ENCODE measurements at regions not wholly inside any gene's neighbourhood (a gene's known extent, or its start where the extent isn't known, plus 50 kb on each side); places are given as distances from the start of the nearest gene placed in this dataset.
"Not testable (repeated sequence)": the region's sequence is repeated elsewhere in the genome, so short reads cannot be mapped to it uniquely, and the experiment has no call there.

DNA sequence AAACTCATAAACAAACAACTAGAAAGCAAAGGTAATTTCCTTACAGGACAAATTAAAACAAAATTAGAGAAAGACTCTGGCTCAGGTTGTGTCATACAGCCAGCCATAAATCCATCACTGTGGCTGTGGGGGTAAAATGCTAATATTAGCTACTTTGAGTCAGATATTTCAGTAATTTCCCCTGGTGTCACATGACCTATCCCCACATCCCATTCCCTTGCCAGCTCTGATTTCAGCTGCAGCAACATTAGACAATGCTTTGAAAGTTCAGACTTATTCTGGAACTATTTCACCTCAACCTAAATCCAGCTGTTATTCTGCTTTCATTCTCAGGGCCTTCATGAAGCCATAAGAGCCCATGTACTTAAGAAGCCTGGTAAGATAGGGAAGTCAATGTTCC is 55.3 kb downstream of the RPL10L start:
- no peak for DNase-seq (ENCODE audit: low read depth)

GRCh38 chr14:46582826-46583225 is 68.8 kb downstream of the RPL10L start:
- DNase-seq (ENCODE audit: low read depth), result no peak

DNA sequence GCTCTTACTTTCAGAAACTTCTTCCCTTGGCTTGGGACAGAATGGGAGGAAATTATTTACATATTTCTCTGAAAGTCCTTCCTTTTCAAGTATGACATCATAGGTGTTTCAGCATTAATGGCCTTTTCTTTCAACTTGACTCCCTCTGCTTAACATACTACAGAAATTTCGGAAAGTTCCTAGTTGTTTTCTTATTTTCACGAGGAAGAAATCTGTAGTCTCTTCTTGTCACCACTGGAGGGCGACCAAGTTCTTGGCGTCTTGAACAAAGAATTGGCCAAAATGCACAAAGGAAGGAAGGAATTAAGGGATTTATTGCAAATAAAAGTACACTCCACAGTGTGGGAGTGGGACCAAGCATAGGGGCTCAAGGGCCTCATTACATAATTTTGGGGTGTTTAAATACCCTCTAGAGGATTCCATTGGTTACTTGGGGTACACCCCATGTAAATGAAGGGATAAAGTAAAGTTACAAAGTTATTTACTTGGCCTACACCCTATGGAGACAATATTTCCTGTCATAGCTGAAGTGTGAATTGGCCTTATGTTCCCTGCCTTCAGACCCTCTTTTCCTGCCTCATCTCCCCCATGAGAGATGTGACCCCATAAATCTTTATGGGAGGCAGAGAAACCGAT is 70.4 kb downstream of the RPL10L start:
- peak; percentile 17 for DNase-seq (ENCODE audit: low read depth)

GRCh38 chr14:46574978-46575375 is 76.6 kb downstream of the RPL10L start:
- no peak for DNase-seq (ENCODE audit: low read depth)

DNA sequence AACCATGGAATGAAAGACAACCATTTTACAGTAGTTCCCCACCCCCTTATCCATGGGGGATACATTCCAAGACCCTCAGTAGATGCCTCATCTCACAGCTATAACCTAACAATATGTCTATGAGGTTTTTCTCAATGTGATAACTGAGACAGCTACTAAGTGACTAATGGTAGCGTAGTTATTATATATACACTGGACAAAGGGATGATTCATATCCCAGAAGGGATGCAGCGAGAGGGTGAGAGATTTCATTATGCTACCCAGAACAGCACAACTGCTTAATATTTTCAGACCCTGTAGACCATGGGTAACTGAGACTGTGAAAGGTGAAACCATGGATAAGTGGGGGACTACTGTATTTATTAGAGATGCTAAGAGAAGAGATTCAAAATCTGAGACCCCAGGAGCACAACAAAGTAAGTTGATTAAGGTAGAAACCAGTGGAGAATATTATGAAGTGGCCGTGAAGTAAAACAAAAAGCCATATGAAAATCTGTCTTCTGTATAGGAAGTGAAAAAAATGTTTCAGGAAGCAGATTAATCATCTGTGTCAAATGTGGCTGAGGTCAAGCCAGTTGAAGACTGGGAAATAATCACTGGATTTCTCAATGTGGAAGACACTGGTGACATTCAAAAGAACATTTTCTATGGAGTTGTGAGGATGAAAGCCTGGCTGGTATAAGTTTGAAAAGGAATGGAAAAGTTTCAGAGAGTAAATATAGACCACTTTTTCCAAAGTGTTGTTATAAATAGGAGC is 77.2 kb downstream of the RPL10L start:
- no peak for DNase-seq (ENCODE audit: low read depth)

DNA sequence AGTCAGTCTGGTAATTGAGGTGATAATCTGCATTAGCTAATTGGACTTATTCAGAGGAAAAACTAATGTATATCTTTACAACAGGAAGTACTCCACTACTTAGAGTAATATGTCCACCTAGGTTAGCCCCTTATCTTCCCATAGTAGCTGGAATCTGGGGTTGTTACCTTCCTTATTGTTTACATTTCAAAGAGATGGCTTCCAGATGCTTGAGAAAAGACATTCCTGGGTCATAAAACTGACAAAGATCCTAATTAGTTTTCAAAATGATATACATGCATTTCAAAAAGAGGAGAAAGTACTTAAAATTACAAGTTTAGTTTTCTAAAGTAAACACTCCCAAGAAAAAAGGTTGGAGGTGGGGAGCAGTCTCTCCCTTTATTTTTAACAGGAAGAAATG is 78.1 kb downstream of the RPL10L start:
- no peak for DNase-seq (ENCODE audit: low read depth)

GRCh38 chr14:46571970-46572369 is 79.6 kb downstream of the RPL10L start:
- DNase-seq (ENCODE audit: low read depth), result no peak

DNA sequence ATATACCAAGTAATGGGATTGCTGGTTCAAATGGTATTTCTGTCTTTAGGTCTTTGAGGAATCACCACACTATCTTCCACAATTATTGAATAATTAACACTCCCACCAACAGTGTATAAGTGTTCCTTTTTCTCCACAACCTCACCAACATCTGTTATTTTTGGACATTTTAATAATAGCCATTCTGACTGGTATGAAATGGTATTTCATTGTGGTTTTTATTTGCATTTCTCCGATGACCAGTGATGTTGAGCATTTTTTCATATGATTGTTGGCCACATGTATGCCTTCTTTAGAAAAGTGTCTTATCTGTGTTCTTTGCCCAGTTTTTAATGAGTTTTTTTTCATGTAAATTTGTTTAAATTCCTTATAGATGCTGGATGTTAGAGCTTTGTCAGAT is 83.4 kb downstream of the RPL10L start:
- DNase-seq (ENCODE audit: low read depth), result not testable (repeated sequence)

DNA sequence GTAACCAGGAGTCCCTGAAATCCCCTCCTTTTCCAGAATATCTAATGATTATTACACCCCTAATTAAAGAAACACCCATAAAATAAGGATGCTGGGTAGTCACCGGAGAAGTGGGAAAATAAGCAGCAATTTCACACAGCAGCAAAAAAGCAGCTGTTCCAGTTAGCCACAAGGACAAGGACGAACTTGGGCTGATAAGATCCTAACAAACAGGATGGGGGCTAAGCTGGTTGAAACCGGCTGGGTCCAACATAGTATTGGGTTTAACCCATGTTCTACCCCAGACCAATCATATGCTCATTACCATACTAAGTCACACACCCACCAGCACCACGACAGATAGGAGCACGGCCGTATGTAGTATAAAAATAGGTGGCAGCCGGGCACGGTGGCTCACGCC is 100.7 kb downstream of the RPL10L start:
- no peak for DNase-seq (ENCODE audit: low read depth)

- no peak for DNase-seq (ENCODE audit: low read depth)
Observed at GRCh38 chr14:46540986-46541385, 110.6 kb downstream of the RPL10L start.

GRCh38 chr14:46519121-46519520 is 132.5 kb downstream of the RPL10L start:
- no peak for DNase-seq (ENCODE audit: low read depth)

DNA sequence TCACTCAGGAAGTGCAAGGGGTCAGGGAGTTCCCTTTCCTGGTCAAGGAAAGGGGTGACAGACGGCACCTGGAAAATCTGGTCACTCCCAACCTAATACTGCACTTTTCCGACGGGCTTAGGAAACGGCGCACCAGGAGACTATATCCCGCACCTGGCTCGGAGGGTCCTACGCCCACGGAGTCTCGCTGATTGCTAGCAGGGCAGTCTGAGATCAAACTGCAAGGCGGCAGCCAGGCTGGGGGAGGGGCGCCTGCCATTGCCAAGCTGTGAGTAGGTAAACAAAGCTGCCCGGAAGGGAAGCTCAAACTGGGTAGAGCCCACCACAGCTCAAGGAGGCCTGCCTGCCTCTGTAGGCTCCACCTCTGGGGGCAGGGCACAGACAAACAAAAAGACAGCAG is 142.8 kb downstream of the RPL10L start:
- not testable (repeated sequence) for DNase-seq (ENCODE audit: low read depth)

DNA sequence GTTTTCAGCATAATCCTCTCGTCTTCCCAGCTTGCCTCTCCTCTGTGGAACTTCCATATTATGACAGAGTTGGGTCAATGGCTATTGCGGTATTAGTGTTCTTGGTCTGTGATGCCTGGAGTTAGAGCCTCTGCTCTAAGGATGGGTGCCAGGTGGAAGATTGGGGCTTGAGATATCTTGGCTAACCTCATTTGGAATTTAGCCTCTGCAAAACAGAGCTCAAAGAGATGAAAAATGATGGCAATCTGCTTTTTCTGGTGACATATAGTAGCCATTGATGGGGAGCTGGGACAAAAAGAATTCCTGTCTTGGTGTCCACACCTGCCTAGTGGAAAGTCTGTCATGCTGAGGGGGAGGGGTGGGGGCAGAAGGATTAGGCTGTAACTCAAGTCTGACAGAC is 152.1 kb downstream of the RPL10L start:
- DNase-seq (ENCODE audit: low read depth), result no peak

DNA sequence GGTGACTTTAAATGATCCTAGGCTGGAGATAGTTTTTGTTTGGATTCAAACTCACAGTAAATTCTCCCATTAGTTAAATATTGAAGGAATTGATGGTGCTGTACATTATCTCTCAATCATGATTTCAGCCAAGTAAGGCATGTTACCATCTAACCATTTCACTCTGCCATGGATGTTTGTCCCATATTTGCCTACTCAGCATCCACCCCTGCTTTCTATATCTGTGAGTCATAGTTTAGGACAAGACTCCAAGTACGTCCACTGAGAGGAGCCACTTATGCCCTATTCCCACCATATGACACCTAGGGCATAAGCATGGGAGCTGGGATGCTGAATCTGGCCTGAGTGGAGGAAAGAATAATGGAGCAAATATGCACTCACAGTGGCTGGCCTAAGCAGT is 155.2 kb downstream of the RPL10L start:
- no peak for DNase-seq (ENCODE audit: low read depth)

DNA sequence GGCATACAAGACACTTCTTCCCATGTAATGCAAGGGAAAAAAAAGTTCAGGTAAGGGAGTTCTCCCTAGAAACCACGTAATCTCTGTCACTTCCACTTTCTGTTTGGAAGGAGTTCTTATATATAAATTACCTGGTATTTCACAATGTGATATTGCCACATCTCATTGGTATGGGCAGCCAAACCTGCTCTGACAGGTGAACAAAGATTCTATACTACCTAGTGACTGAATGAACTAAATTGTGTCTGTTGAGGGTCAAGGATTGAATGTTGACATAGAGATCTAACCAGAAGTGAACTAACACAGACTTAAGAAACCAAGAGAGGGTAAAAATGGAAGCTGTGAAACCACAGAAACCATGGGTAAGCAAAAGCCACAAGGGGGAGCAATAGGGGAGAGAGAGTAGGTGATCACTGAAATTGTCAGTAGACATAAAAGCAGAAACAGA is 161.3 kb downstream of the RPL10L start:
- DNase-seq (ENCODE audit: low read depth), result no peak

- no peak for DNase-seq (ENCODE audit: low read depth)
Observed at GRCh38 chr14:46488374-46488773, 163.2 kb downstream of the RPL10L start.

- no peak for DNase-seq (ENCODE audit: low read depth)
Observed at GRCh38 chr14:46487582-46488350, 163.8 kb downstream of the RPL10L start.

DNA sequence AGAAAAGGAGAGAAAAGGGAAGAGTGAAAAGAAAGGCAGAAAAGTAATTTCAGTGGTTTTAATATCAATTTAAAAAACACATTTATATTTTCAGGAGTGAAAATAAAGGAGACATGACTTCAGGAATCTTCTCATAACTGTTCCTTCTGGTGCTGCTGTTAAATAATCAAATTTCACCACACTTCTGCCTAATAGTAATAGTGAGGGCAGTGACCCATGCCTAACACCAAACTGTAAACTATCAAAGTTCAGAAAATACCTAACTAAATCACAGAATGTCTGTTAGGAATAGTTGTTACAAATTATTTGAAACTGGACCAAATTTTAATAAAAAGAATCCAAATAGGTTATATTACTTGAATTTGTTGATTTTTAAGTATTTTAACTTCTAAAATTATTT is 169.4 kb downstream of the RPL10L start:
- DNase-seq (ENCODE audit: low read depth), result no peak

- DNase-seq (ENCODE audit: low read depth), result no peak
Observed at GRCh38 chr14:46480817-46481216, 170.8 kb downstream of the RPL10L start.

DNA sequence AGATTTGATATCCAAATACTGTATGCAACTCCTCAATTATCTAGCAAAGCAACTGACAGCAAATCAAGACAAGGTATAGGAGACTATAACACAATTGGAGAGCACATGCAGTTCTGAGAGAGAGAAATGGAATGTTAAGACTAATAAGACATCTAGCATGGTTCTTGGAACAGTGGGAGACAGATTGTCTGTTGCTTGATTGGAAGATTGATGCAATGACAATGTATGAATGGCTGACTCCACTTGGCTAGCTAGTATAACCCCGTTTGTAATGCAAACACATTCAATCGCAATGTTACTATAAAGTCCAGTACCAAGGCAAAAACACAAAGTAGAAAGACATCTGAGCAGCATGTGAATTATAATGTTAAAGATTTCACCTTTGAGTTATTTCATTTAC is 179.3 kb downstream of the RPL10L start:
- DNase-seq (ENCODE audit: low read depth), result no peak

DNA sequence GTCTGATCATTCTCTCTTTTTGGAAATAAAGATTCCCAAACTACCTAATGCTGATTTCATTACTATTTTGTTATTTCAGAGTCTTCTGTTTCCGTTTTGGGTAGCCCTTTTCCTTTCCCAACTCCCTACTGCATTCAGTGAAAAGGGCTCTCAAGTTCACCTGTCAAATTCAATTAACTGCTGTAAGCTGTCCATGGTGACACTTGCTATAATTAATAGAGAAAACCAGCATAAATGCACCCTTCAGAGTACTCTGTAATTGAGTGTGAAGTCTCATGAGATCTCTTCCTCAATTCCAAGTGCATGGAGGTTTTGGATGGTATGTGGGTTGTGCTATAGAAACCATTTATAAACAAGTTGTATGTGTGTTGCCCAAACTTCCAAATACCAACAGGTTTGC is 187.2 kb downstream of the RPL10L start:
- DNase-seq (ENCODE audit: low read depth), result no peak

DNA sequence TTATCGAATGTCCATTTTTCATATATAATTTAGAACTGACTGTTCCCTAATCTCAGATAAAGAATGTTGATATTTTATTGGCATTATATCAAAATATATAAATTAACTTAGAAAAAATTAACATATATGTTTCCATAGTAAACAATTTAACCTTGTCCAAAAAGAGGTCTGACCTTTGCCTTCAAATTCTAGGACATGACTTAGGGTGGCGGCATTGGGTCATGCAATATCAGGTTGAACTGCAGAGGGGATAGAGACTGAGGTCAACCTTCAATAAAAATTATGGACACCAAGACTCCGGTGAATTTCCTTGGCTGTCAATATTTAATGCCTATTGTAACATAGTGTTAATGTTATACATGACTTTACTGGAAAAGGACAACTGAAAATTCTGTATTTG is 199.8 kb downstream of the RPL10L start:
- no peak for DNase-seq (ENCODE audit: low read depth)

GRCh38 chr14:46444666-46445065 is 206.9 kb downstream of the RPL10L start:
- DNase-seq (ENCODE audit: low read depth), result no peak
